ENCODE measurements at regions not wholly inside any gene's neighbourhood (a gene's known extent, or its start where the extent isn't known, plus 50 kb on each side); places are given as distances from the start of the nearest gene placed in this dataset.

DNA sequence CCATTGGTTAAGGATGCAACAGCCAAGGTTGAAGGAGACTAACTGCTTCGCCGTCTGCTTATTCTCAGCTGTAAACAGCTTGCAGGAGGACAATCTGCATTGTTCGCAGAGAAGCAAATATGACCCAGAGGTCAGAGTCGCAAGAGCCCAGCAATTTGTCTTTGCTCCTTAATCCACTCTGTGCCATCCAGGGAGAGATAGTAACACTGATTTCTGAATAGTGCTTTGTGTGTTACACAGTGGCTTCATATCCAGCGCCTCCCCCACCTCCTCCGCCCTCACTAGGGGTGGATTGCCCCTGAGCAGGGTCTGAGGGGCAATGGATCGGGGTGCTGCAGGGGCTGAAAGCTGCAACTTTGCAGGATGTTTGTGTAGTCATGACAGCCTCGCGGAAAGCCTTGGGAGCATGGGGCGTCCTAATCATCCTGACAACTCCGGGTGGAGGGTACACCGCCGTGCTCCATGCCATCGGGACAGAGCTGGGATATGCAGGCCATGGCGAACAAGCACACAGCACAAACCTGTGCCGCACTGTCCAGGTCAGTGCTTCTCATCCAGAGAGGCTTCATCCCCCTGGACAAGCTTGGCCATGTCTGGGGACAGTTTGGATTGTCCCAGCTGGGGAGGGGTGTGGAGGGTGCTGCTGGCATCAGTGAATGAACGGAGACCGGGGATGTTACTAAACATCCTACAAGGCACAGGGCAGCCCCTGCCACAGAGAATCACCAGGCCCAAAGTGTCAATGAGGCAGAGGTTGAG is 103.1 kb upstream of the INSIG1 start:
- 71 to 84% methylated on average over 11 to 18 of the region's 18 CpGs for WGBS, 2 donors
- Histone ChIP-seq H3K4me3 (no peak overlapping the region), H3K4me1 (peaks cover 6% of the 10 kb centered on the region), H3K27ac (no peak overlapping the region), H3K36me3 (replicated peaks in 1 of 2; ENCODE audit: insufficient read depth in 1 of 2, low read depth in 2 of 2) (no peaks in the 10 kb centered on the region), H3K27me3 (no peaks in the 10 kb centered on the region), H3K9me3 (no peaks in the 10 kb centered on the region)
- ATAC-seq (no peak), DNase-seq (no peak)
- no peak for TF ChIP-seq POLR2A (IDR thresholded peaks at IDR 0.05)
- TF ChIP-seq, protein P1, sequence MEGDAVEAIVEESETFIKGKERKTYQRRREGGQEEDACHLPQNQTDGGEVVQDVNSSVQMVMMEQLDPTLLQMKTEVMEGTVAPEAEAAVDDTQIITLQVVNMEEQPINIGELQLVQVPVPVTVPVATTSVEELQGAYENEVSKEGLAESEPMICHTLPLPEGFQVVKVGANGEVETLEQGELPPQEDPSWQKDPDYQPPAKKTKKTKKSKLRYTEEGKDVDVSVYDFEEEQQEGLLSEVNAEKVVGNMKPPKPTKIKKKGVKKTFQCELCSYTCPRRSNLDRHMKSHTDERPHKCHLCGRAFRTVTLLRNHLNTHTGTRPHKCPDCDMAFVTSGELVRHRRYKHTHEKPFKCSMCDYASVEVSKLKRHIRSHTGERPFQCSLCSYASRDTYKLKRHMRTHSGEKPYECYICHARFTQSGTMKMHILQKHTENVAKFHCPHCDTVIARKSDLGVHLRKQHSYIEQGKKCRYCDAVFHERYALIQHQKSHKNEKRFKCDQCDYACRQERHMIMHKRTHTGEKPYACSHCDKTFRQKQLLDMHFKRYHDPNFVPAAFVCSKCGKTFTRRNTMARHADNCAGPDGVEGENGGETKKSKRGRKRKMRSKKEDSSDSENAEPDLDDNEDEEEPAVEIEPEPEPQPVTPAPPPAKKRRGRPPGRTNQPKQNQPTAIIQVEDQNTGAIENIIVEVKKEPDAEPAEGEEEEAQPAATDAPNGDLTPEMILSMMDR (IDR thresholded peaks at IDR 0.05) = no peak
- intact Hi-C loops (cut with DNase I) = loop anchor here (5.0 kb wide), 1 partner anchor 148 kb away; no protein-coding TSS in a partner anchor

DNA sequence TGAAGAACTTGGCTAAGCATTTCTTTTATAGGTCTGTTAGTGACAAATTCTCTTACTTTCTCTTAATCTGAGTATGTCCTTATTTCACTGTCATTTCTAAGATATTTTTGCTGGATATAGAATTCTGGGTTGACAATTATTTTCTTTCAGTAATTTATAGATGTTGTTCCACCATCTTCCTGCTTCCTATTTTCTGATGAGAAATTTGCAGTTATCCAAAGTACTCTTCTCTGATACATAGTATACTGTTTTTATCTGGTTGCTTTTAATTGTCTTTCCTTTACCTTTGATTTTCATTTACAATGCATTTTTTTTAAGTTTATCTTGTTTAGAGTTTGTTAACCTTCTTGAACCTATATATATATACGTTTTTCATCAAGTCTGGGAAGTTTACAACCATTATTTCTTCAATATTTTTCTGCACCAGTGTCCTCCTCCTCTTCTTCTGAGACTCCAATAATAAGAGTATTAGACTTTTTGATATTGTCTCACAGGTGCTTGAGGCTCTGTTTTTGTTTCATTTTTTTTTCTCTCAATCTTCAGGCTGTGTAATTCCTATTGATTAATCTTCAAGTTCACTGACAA is 101.6 kb upstream of the INSIG1 start:
- Histone ChIP-seq H3K27me3 (no peaks in the 10 kb centered on the region), H3K36me3 (replicated peaks in 1 of 2; ENCODE audit: insufficient read depth in 1 of 2, low read depth in 2 of 2) (no peaks in the 10 kb centered on the region), H3K9me3 (no peaks in the 10 kb centered on the region), H3K4me1 (peaks cover 2% of the 10 kb centered on the region), H3K4me3 (no peak overlapping the region), H3K27ac (no peak overlapping the region)
- DNase-seq (no peak), ATAC-seq (no peak)
- intact Hi-C loops (cut with DNase I) = no loop called here
- TF ChIP-seq, protein P1 (IDR thresholded peaks at IDR 0.05) = no peak
- TF ChIP-seq POLR2A (IDR thresholded peaks at IDR 0.05) = no peak
- WGBS, 2 donors = 57 to 66% methylated on average over 1 of the region's 1 CpG

DNA sequence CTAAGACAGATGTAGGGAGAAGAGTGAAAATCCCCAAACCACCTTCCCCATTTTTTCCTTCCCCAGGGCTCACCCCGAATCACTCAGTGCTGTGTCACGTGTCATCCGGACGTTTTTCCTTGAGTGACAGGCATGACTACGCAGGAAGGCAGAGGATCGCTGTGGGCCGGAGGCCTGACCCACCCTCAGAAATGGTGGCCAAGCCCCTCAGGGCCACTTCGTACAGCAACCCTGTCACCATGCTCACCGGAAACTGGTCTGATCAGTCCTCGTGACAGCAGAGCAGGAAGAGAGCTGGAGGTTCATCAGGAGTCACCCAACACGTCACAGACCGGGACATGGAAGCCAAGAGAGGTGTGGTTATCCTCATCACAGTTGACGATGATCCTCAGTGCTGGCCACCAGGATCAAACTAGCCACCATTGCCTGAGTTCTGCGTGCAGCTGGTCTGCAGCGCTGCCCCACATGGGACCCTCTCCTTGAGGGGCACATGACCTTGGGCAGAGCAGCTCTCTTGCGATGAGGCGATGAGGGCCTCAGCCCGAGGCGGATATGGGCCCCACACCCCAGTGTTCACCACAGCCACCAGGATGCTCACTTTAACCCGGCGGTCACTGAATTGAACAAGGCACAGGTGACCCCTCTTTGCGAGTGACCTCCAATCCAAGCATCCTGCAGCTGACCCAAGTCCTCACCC is 99.3 kb upstream of the INSIG1 start:
- intact Hi-C loops (cut with DNase I) = no loop called here
- Histone ChIP-seq H3K36me3 (replicated peaks in 1 of 2; ENCODE audit: insufficient read depth in 1 of 2, low read depth in 2 of 2) (no peaks in the 10 kb centered on the region), H3K27ac (no peak overlapping the region), H3K27me3 (no peaks in the 10 kb centered on the region), H3K4me1 (peaks cover 3% of the 10 kb centered on the region), H3K9me3 (no peaks in the 10 kb centered on the region), H3K4me3 (no peak overlapping the region)
- TF ChIP-seq, protein P1 (IDR thresholded peaks at IDR 0.05) = no peak
- no peak for TF ChIP-seq POLR2A (IDR thresholded peaks at IDR 0.05)
- DNase-seq (no peak), ATAC-seq (no peak)
- WGBS, 2 donors = 81 to 86% methylated on average over 9 to 22 of the region's 22 CpGs

DNA sequence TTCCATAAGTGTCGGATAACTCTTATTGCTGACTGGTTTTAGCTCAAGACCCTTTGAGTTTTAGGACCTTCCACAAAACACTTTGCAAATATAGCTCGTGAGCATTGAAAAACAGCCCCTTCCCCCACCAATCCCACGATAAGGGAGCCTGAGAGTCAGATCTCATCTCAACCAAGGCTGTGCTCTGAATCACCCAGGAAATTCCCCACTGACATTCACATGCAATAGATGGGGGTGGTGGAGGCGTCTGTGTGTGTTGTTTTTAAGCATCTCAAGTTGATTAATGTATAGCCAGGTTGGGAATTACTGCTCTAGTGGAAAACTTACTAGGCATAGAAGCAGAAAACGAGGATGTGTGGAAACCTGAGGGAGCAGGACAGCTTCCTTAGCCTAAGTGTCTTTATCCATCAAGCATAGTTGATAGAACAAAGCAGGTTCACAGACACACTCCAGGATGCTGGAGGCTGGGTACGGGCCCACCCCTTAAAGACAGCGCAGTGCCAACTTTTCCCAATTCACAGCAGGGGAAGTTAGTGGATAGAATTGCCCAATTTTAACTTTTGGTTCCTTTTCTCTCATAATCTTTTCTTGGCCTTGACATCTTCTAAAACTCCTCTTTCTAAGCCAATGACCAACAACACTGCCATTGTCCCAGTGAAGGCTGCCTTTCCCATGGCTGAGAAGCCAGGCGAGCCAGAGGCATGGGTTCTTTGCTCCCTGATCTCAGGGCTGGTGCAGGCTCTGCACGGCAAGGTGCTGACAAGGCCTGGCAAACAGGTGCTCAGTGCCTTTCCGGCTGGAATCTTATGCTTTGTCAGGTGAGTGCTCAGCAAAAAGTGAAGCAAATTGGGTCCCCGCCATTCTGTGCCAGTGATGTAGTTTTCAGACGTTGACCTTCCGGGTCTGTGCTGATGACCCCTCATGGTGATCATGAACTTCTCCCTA is 98.5 kb upstream of the INSIG1 start:
- TF ChIP-seq, protein P1 (IDR thresholded peaks at IDR 0.05) = no peak
- no peak for TF ChIP-seq POLR2A (IDR thresholded peaks at IDR 0.05)
- WGBS, 2 donors = 82 to 86% methylated on average over 13 of the region's 13 CpGs

More for the DNA sequence above, 98.5 kb upstream of the INSIG1 start:
- intact Hi-C loops (cut with DNase I) = no loop called here
- Histone ChIP-seq H3K4me3 (no peak overlapping the region), H3K27me3 (no peaks in the 10 kb centered on the region), H3K27ac (no peak overlapping the region), H3K36me3 (replicated peaks in 1 of 2; ENCODE audit: insufficient read depth in 1 of 2, low read depth in 2 of 2) (no peaks in the 10 kb centered on the region), H3K4me1 (peaks cover 12% of the 10 kb centered on the region), H3K9me3 (no peaks in the 10 kb centered on the region)
- no peak for DNase-seq
- no peak for ATAC-seq

All from body of pancreas (tissue), 4 donors.